ENCODE measurements at regions not wholly inside any gene's neighbourhood (a gene's known extent, or its start where the extent isn't known, plus 50 kb on each side); places are given as distances from the start of the nearest gene placed in this dataset.

- no peak for DNase-seq
These were observed 60.8 kb upstream of the GPR158 start for GRCh38 chr10:25114036-25114411.

GRCh38 chr10:25117757-25118156 lies 57.0 kb upstream of the GPR158 start:
- no peak for DNase-seq

GRCh38 chr10:25120188-25120587 lies 54.6 kb upstream of the GPR158 start:
- DNase-seq = no peak

All from NCI-H2081 (cell line).